A549 (cell line): ENCODE measurements at regions not wholly inside any gene's neighbourhood (a gene's known extent, or its start where the extent isn't known, plus 50 kb on each side); places are given as distances from the start of the nearest gene placed in this dataset.

Source experiments
- CTCF ChIP-seq: fragments of >200 bp; sonication (Bioruptor Twin); formaldehyde crosslinking; IDR thresholded peaks from 3 replicates; pipeline ENCODE4 v1.5.1; 2016
- JUN ChIP-seq, 2 experiments: fragments of >200 bp; sonication (Bioruptor Twin); formaldehyde crosslinking; IDR thresholded peaks; 2 replicates in 1 of 2; 3 replicates in 1 of 2; pipeline ENCODE4 v1.6.1; 2016 to 2017
- KDM1A ChIP-seq: fragments of 200-600 bp; sonication (generic); IDR thresholded peaks from 2 replicates; pipeline ENCODE4 v1.6.1; 2016; ENCODE audit warnings: low read depth, mild to moderate bottlenecking
- MAFK ChIP-seq: fragments of 450-650 bp; IDR thresholded peaks from 2 replicates; pipeline ENCODE4 v1.6.1; 2014; ENCODE audit not compliant: partially characterized antibody
- MAZ ChIP-seq: fragments of 150-350 bp; IDR thresholded peaks from 2 replicates; pipeline ENCODE4 v1.6.1; 2014; ENCODE audit warnings: antibody characterized with exemption, low read depth, low read length, borderline replicate concordance
- MYC ChIP-seq: IDR thresholded peaks from 2 replicates; pipeline ENCODE4 v1.6.1; 2012; ENCODE audit warnings: mild to moderate bottlenecking, inconsistent platforms, low read length, improper control_type of control experiment, borderline replicate concordance
- NPAS2 ChIP-seq: fragments of 250-450 bp; sonication (Bioruptor Pico); IDR thresholded peaks from 2 replicates; pipeline ENCODE4 v1.8.0; 2022; ENCODE audit warnings: mild to moderate bottlenecking, moderate library complexity, borderline replicate concordance
- NR3C1 ChIP-seq: fragments of >200 bp; sonication (Bioruptor Twin); formaldehyde crosslinking; IDR thresholded peaks from 3 replicates; pipeline ENCODE4 v1.6.1; 2017
- POLR2A ChIP-seq: IDR thresholded peaks from 2 replicates; pipeline ENCODE4 v1.6.1; 2012; ENCODE audit warnings: mild to moderate bottlenecking, low read length
- POLR2AphosphoS2 ChIP-seq: conservative IDR thresholded peaks from 2 replicates; pipeline ENCODE4 v1.6.1; 2012; ENCODE audit warnings: low read length, improper control_type of control experiment, inconsistent platforms
- REST ChIP-seq: fragments of 200-600 bp; sonication (generic); IDR thresholded peaks from 2 replicates; pipeline ENCODE4 v1.6.1; 2016; ENCODE audit warnings: antibody characterized with exemption, mild to moderate bottlenecking, moderate library complexity
- ZFP36 ChIP-seq: fragments of 450-650 bp; IDR thresholded peaks from 2 replicates; pipeline ENCODE4 v1.6.1; 2014; ENCODE audit warnings: borderline replicate concordance; ENCODE audit not compliant: partially characterized antibody
- TF ChIP-seq, protein P1 (sequence below): IDR thresholded peaks from 2 replicates; pipeline ENCODE4 v1.6.1; 2012

DNA sequence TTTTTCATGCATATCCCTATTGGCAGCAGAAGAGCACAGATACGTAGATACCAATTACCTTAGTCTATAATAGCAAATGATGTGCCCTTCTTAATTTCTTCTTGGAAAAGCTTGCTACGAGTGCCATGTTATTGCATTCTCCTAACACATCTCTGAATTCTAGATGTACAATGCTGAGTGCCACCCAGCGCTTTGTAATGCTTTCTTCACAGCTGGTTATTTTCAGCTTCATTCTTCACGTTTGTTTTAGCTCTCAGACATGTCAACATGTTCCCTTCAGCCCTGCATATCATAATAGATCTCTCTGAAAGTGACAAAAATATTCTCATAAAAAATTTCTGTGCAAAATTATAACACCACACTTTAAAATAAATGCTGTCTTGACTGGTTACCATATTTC lies 981.2 kb downstream of the TTLL7 start:
- TF ChIP-seq CTCF: no peak
- TF ChIP-seq REST: no peak
- TF ChIP-seq MAZ: no peak
- TF ChIP-seq JUN (IDR thresholded peaks at IDR 0.05): no peak
- TF ChIP-seq MYC: no peak
- no peak for TF ChIP-seq NR3C1
- TF ChIP-seq POLR2AphosphoS2: no peak
- TF ChIP-seq, protein P1, sequence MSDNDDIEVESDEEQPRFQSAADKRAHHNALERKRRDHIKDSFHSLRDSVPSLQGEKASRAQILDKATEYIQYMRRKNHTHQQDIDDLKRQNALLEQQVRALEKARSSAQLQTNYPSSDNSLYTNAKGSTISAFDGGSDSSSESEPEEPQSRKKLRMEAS: no peak
- no peak for TF ChIP-seq ZFP36
- no peak for TF ChIP-seq POLR2A
- no peak for TF ChIP-seq KDM1A
- TF ChIP-seq NPAS2 (CRISPR knock-in tag): no peak
- TF ChIP-seq MAFK: no peak
